OCI-M2 (cell line): ENCODE measurements at regions not wholly inside any gene's neighbourhood (a gene's known extent, or its start where the extent isn't known, plus 50 kb on each side); places are given as distances from the start of the nearest gene placed in this dataset.
"Not testable (repeated sequence)": the region's sequence is repeated elsewhere in the genome, so short reads cannot be mapped to it uniquely, and the experiment has no call there.

Experiments used
- DNase-seq: peaks from one replicate; lab custom pipeline; 2025; ENCODE audit not compliant: unreplicated experiment; lab: John Stamatoyannopoulos, UW

DNA sequence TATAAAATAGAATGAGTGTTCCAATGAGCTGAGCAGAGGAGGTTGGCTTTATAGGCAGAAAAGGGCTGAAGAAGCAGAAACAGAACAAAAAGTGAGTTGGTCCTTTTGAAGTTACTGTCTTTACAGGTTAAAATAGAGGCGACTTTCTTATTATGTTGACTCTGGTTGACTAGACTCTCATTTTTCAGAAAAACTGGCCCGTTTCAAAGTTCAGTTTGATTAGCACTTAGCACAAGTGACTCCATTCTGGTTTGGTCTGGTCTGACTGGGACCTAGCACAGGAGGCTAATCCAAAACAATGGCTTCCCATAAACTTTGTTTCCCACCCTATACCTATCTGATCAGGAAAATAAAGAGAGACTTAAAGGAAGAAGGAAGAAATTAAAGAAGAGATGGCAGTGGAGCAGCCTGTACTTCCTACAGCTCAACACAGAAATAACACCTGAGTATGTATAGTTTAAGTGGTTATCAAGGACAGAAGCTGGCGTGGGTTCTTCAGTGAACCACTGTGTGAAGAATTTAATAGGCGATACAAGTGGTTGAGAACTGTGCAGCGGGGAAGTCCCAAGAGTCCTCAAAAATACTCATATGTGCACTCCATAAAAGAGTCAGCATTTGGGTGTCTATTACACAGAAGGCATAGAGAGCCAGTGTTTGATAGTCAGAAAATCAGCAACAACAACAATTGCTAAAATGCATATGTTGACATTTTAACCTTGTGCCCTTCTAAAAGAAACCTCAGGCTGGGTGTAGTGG, 554.8 kb upstream of the HTR2C start:
- no peak for DNase-seq

DNA sequence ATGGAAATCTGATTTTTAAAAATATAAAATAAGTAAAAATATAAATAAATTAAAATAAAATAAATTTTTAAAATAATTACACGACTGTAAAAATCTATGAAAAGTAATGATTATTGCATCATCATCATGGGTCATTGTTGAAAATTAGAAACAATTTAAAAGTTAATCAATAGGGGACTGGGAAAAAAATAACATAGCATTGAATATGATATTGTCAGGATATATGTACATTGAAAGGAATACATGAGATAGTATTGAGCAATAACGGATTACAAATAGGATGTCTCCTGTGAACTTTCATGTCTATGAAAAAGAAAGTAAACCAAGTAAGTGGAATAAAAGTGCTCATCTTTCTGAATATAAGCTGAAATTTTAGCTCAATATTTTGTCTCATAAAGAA, 566.8 kb upstream of the HTR2C start:
- DNase-seq = no peak

DNA sequence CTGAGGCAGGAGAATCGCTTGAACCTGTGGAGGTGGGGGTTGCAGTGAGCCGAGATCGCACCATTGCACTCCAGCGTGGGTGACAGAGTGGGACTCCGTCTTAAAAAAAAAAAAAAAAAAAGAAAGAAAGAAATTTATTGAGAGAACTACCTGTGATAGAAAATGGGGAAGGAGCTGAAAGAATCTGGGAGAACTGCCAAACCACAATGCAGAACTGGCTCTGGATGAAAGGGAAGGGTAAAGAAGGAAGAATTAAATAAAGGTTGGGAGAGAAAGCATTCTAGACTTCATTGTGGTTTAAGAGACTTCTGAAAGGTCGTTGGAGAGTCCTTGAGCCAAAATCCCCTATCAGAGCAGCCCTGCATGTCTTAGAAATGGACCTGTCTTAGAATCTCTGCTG, 567.9 kb upstream of the HTR2C start:
- no peak for DNase-seq

DNA sequence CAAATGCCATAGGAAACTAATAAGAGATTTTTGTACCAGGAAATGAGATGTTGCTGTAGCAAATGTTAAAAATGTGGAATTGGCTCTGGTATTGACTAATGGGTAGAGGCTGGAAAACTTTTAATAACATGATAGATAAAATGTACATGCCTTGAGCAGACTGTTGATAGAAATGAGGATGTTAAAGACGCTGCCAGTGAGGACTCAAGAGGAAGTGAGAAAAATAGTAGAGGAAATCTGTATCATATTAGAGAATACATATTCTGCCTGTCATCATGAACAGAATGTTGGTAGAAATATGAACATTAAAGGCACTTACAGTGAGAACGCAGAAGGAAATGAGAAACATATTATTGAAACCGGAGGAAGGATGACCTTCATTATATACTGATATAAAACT, 577.2 kb upstream of the HTR2C start:
- no peak for DNase-seq

DNA sequence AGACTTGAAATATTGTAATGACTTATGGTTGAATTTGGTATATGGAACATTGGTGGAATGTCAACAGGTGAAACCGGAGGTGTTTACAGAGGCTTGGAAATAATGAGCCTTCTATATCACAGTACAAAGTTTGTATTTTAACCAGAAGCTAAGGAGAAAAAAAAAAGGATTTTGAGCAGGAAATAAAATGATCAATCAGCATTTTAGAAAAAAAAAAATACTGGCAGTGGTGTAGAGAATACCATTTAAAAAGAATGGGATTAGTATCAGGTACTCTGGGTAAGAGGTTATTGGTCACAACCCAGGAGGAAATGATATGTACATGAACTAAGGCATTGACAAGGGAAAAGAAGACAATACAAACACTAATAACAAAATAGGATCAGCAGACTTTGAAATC, 587.1 kb upstream of the HTR2C start:
- DNase-seq = no peak

DNA sequence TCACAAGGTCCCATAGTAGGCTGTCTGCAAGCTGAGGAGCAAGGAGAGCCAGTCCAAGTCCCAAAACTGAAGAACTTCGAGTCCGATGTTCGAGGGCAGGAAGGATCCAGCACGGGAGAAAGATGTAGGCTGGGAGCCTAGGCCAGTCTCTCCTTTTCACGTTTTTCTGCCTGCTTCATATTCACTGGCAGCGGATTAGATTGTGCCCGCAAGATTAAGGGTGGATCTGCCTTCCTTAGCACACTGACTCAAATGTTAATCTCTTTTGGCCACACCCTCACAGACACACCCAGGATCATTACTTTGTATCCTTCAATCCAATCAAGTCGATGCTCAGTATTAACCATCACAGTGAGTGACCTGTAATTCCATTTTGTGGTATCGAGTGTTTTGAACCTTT, 592.2 kb upstream of the HTR2C start:
- DNase-seq = not testable (repeated sequence)

DNA sequence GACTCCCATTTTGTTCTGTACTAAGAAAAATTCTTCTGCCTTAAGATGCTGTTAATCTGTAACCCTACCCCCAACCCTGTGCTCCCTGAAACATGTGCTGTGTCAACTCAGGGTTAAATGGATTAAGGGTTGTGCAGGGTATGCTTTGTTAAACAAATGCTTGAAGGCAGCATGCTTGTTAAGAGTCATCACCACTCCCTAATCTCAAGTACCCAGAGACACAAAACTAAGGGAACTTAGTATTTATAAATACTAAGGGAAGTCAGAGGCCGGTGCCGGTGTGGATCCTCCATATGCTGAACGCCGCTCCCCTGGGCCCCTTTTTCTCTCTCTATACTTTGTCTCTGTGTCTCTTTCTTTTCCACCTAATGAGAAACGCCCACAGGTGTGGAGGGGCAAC, 593.2 kb upstream of the HTR2C start:
- not testable (repeated sequence) for DNase-seq

DNA sequence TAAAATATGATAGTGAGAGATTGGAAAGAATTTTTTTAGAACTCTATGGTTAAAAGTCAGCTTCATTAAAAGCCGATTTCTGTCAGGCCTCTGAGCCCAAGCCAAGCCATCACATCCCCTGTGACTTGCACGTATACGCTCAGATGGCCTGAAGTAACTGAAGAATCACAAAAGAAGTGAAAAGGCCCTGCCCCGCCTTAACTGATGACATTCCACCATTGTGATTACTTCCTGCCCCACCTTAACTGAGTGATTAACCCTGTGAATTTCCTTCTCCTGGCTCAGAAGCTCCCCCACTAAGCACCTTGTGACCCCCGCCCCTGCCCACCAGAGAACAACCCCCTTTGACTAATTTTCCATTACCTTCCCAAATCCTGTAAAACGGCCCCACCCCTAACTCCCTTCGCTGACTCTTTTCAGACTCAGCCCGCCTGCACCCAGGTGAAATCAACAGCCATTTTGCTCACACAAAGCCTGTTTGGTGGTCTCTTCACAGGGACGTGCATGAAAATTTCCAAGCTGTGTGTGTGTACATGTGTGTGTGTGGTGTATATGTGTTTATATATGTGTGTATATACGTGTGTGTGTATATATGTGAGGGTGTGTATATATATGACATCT, 595.5 kb upstream of the HTR2C start:
- DNase-seq = not testable (repeated sequence)

DNA sequence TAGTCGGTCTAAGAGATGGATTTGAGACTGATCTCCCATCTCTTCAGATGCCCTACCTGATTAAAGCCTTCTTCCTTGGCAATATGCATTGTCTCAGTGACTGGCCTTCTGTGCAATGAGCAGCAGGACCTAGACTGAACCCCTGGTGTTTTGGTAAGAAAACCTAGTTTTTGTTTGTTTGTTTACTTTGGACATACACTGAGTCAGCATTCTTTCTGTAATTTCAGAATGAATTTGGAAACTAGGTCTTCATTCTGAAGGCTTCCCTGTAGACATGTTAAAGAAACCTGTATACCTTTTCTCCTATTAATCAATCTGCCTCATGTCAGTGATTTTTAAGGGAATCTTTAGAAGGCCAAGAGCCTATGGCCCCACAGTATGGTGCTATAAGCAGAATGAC, 597.5 kb upstream of the HTR2C start:
- DNase-seq = no peak

DNA sequence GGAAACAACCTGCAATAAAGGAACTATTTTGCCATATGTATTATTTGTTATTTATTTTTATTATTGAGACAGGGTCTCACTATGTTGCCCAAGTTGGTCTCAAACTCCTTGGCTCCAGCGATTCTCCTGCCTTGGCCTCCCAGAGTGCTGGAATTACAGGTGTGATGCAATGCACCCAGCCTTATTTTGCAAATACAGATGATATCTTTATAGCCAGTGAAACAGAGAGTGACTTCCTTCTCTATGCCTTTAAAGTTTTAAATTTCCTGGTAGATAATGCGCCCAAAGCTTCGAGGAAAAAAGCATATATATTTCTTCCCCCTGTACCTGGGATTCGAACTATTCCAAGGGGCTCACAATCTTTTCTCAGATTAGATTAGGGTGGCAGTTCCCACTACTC, 601.1 kb upstream of the HTR2C start:
- DNase-seq = no peak

DNA sequence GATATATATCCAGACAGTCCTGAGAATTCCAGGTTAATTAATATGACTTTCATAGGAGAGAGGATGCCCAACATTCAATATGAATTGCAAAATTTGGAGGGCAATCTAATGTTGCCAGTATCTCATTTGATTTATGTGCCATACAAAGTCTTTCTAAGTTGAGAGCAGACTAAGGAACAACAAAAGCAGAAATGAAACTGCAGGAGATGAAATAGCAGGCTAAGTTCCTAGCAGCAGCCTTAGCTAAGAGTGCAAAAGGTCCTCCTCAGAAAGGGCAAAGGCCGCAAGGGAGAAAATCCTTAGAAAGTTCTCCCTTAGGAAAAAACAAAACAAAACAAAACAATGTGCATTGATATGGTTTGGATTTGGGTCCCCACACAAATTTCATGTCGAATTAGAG, 602.9 kb upstream of the HTR2C start:
- DNase-seq = no peak

DNA sequence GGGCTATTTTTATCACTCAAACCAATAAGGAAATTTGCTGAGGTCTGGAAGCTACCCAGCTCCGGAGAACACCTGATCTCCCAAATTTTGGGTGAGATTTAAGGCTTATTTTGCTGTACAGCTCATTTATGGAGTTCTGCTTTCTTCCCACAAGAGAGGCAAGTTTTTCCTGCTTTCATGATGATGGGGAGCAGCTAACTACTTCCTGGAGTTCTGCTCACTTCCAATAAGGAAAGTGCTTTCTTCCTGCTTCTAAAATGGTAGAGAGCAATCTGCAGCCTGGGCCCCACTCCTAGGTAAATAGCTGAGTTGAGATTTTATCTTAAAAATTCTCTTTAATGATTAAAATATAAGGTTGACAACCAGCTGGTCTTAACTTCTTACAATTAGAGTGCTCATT, 606.0 kb upstream of the HTR2C start:
- DNase-seq = no peak

DNA sequence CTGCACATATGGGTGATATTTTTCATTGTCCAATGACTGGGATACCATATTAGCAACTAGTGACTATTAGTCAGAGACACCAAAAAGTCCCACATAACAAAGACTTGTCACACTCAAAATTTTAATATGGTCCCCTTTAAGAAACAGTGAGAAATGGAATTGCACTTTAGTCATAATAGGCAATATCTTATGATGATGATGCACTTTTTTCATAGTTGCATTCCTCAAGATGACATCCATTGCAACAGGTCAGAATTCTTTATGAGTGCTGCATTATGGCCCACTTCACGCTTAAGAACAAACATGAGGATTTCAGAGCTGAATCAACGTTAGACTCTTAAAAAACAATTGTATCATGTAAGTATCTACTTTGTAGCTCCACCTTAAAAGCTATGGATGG, 608.4 kb upstream of the HTR2C start:
- DNase-seq = no peak

DNA sequence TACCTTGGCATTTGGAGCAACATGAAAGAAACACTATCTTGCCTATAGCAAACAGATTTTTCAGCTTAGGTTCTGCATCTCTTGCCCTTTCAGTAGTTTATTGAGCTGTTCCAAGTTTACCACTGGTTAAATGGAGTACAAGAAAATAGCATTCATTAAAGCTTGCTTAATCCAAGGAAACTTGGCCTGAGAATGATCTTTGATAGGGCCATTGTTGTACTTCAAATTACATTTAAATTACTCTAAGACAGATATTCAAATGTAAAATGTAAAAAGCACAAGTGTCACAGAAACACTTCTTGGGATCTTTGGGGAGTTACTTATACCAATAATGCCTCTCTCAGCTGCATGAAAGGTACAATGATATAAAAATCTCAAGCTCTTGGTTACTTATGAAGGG, 609.0 kb upstream of the HTR2C start:
- no peak for DNase-seq

DNA sequence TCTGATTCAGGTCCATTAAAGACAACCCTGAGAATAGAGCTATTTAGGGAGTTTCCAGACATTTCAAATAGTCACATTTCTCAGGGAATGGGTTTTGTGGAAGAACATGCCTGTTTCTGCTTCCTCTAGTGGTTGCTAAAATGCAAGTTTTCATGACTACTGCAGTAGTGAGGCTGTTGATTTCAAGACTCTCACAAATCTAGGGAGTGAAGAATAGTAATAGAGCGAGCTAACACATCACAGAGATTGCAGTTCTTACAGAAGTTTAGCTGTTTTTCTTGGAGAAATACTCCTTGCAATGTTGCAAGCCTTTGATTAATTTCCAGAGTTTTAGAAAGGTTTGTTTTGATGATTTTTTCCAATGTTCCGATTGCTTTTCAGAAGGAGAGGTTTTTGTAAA, 610.2 kb upstream of the HTR2C start:
- no peak for DNase-seq

DNA sequence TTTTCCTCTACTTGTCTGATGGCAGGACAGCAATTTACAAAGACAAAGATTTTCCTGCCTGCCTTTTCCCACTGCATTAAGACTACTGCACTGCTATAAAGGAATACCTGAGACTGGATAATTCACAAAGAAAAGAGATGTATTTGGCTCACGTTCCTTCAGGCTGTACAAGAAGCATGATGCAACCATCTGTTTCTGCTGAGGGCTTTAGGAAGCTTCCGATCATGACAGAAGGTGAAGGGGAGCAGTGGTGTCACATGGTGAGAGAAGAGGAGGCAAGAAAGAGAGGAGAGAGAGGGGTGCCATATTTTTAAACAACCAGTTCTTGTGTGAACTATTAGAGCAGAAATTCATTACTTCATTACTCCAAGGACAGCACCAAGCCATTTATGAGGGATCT, 617.1 kb upstream of the HTR2C start:
- no peak for DNase-seq

DNA sequence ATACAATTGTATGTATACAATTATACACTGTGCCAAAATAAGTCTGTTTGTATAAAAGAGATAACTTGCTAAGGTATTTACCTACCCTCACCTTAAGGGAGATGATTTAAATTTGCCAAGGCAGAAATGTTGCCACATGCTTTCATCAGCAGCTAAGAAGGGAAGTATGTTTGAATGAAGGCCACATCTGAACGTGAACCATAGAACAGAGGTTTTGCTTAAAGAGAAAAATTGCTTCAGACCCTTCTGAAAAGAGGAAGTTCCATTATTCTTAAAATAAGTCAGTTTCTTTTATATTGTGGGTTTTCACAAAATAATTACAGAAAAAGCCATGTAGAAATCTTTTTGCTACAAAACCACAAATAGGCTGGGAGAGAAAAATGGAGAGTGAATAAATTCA, 621.5 kb upstream of the HTR2C start:
- no peak for DNase-seq

DNA sequence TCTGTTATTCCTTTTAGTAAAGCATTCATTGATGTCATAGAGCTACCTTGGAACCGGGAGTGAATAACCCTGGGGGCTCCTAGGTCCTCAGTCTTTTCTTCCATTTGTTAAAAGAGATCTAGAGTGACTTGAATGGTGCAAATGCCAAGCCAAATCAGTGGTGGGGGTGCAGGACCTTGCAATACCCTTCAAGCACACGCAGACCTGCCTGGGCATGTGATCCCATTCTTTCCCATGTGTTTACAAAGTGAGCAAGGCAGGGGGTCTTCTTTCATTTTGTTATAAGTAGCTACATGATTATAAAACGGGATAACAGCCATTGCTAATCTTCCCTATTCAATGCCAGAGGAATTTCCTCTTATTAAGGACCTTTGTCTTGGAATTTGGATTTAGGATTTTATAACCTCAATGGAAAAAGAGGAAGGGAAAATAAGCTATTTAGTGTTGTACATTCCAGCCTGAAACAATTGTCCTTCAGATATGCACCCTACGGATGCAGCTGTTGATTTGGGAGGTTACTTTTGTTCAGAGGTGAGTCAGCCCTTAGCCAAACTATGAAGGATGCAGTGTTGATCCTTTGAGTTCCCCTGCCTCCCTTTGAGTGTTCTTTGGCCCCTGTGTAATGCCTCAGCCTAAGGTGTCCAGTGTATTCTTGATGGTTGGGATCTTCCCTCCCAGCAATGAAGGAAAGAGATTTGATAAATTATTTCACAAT, 623.8 kb upstream of the HTR2C start:
- DNase-seq = no peak

DNA sequence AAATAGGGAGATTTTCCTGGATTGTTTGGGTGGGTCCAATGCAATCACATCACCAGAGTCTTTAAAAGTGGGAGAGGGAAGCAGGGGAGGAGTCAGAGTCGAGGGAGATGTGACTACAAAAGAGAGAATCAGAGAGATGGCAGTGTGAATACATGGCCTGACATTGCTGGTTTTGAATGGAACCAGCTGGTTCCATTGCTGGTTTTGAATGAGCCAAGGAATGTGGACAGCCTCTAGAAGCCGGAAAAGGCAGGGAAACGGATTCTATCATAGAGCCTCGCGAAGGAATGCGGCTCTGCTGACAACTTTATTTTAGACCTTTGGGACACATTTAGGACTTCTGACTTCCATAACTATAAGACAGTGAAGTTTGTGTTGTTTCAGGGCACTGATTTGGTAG, 627.0 kb upstream of the HTR2C start:
- no peak for DNase-seq

DNA sequence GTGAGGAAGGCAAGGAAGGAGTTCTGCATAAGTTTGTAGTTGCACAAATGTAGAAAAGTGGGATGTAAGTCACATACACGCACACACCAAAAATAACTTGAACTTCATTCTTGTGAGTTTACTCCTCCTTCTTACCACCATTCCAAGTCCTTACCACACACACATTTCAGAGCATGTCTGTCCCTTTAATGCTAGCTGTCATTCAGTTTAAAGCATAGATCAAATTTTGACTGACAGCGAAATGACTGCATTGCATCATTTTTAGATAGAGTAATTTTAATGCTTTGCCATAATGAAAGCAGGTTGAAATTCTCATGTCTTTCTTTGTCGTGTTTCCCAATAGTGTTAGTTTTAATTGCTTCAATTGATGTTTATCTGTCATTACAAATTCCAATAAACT, 629.6 kb upstream of the HTR2C start:
- DNase-seq = no peak

DNA sequence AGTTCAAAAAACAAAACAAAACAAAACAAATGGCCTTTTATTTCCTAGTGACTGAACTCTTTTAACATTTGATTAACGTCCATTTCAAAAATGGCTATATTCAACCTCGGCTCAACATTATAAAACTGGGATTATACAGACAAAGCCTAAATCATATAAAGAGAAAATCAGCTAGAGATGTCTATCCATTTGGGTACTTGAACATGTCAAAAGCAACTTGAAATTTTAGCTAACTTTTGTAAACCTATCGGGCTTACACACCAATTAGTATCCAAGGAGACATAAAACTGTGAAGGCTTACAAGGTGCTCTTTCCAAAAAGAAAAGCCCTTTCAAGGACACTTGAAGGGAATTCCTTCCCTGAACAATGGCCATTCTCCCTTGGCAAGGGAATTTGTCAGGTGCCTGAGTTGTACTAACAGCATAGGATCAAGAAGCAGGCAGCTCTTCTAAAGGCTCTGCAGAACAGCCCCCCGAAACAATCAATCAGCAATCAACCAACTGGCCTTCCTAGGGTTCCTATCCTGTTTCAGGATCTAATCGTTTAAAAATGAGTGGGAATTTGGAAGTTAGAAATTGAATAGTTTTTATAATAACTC, 633.7 kb upstream of the HTR2C start:
- DNase-seq = no peak

DNA sequence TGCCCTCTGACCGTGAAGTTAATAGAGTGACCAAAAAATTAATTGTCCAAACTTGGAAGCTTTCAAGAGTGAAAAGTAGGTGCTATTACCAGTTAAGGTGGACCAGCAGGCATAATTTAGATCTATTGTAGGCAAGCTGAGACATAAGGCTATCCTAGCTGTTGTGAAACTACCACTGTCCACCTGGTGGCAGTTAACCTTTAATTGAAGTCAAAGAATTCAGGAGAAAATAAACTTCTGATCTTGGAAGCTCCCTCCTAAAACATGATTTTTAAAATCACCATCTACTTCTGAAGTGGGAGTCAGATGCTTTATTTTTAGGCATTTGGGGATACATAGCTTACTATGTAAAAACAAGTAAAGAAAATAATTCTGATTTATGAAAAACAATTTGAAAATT, 636.3 kb upstream of the HTR2C start:
- no peak for DNase-seq
